Renal cortex interstitium (tissue), 11 donors: ENCODE measurements at regions not wholly inside any gene's neighbourhood (a gene's known extent, or its start where the extent isn't known, plus 50 kb on each side); places are given as distances from the start of the nearest gene placed in this dataset.

Source experiments
- DNase-seq, 11 donors: peaks; one replicate each; pipeline ENCODE4 v3.0.0-alpha.2; 2013; ENCODE audit warnings: low read depth in 9 of 11, low spot score in 4 of 11; ENCODE audit errors: extremely low read depth in 1 of 11

DNA sequence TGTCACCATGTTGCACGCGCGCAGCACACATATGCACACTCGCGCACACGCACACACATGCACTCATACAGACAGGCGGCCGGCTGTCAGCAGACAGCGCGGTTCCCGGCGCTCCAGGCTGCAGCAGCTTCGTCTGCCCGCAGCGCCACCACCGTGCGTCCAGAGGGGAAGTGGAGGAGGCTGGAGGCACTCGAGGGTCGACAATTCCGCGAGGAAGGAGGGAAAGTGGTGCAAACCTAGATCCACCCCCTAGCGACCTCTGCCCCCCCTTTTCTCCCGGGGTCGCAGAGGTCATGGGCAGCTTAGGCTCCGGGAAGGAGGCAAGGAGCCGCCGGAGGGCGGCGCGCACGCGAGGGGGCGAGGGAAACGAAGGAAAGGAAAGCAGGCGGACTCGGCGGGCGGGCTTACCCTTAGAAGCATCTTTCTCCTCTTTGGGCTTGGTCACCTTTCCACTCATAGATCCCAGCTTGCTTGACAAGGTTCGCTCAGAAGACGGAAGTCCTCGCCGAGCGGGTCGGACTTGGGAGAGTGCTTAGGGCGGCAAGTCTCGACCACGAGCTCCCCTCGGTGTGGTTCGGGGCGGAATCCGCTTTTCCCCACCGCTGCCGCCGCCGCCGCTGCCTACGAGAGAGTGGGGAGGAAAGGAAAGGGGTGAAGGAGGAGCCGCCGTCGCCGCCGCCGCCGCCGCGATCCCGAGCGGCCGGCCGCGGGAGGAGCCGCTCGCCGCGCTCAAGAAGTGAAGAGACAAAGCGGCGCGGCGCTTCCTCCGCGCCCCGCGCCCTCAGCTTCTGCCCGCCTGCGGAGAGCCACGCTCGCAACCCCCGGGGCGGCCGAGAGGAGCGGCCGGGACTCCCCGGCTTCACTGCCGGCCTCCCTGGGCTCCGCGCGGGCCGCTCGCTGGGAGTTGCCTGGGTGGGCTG, 326.6 kb upstream of the F9 start:
- DNase-seq: peak in 1 of 11 donors; percentile 11

DNA sequence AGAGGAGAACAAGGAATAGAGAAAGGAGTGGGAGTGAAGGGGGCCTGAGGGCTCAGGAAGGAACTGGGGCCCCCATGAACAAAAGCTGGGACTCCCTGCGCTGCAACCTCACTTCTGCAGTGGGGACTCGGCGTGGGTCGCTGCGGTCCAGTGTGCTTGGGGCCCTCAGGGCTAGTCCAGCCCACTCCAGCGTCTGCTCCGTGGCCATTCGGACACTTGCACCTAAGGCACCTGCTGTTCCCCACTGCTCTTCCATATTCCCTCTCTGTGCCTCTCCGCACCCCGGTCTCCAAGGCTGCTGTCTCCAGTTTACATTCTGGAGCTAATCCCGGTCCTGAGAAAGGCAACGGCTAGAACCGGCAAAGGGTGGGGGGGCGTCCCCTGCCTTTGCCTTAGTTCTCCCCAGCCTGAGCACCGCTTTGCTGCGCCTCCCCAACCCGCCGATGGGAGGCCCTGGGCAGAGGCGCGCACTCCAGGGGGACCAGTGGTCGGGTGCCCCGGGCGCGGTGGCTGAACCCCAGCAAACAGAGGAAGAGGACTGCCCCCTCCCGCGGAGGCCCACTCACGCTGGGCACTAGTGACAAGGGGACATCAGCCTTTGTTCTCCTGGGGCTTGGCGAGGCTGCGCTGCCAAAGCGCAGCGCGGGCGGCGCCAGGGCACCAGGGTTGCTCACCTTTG, 327.7 kb upstream of the F9 start:
- no peak for DNase-seq

DNA sequence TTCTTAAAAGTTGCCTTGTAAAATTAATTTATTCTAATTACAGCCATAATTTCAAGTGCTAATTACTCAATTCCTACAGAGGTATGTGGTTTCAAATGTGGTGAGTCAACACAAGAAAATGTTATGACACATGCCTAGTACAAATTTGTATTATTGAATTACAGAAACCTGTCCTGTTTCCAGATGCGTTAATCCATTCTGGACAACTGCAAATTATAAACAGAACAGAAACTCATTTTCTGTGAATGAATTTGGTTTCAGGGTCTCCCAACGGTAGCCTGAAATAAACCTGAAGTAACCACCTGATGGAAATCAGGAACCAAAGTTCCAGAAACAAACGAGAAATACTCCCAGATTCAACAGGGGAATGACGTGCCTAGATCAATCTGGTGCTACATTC, 328.6 kb upstream of the F9 start:
- DNase-seq: no peak

DNA sequence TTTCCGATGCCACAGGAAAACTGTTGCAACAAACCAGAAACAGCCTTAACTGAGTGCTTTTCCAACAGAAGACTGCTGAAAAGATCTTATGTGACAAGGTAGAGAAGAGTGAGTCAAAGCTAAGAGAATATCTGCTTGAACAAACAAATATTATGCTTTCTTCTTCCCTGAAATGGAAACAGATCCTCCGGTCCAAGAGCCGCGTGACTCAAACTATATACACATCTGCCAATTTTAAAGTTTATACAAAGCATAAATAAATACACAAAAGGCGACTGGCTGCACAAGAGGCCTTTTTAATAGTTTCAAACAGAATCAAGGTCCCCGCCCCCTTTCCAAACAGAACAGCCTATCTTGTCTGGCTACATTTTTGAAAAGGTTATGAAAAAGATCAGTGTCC, 329.7 kb upstream of the F9 start:
- DNase-seq: no peak

DNA sequence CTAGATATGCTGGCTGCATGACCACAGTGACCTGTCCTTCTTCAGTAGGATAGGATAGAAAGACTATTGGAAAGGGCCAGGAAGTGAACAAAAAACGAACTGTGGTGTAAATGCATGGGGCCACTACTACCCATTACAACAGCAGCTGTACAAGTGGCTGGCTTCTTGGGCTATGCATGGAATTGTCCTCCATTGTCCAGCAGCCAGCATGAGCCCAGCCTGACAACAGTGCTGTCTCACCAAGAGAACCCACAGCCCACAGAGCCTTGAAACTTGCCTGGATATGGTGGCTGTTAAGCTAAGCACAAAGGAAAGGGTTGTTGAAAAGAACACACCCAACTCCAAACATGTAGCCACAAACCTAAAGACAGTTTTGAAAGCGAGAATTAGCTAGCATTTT, 330.2 kb upstream of the F9 start:
- no peak for DNase-seq

DNA sequence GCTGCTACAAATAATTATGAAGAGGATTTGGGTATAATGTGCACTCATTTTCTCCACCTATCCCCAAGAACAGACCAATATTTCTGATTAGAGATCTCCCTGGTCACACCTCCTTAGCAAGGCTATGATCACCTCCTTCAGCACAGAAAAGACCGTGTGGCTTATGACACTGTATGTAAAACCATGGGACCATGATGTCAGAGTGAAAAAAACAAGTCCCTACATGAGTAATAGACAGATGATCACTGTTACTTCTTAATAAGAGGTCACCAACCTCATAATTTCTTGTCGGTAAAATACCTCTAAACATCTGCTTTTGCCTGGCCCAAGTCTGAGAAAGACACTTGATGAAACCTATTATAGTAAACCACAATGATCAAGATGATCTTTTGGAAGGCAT, 330.6 kb upstream of the F9 start:
- no peak for DNase-seq

DNA sequence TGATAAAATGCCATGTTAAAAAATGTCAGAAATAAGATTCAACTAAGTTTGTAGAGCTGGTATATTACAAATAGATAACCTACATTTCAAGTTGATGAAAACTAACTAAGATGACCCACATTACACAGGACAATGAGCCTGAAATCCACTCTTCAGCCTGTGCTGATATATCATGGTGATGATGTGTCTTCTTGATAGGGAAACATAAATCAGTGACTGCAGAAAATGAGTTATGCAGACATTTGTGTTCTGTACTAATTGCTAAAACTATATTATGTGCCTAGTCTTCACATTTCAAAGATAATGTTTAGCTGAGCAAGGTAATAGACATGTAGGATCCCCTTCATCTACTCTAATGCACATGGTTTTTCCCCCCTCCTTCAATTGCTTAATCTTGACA, 331.6 kb upstream of the F9 start:
- DNase-seq: no peak

DNA sequence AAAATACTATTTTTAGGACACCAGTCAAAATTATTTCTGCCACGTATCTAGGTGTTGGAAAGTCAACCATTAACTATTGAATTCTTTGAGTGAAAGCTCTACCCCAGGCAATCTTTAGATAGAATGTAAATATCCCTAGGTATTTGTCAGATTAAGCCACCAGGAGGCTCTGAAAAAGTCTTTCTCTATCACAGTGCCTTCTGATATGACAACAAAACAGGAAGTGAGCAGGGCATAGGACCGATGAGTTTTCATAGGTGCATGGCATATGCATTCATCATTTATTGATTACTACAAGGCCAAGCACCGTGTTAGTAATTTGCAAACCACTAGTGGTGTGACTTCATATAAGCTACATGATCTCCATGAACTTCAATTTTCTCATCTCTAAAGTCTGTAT, 333.6 kb upstream of the F9 start:
- DNase-seq: no peak

DNA sequence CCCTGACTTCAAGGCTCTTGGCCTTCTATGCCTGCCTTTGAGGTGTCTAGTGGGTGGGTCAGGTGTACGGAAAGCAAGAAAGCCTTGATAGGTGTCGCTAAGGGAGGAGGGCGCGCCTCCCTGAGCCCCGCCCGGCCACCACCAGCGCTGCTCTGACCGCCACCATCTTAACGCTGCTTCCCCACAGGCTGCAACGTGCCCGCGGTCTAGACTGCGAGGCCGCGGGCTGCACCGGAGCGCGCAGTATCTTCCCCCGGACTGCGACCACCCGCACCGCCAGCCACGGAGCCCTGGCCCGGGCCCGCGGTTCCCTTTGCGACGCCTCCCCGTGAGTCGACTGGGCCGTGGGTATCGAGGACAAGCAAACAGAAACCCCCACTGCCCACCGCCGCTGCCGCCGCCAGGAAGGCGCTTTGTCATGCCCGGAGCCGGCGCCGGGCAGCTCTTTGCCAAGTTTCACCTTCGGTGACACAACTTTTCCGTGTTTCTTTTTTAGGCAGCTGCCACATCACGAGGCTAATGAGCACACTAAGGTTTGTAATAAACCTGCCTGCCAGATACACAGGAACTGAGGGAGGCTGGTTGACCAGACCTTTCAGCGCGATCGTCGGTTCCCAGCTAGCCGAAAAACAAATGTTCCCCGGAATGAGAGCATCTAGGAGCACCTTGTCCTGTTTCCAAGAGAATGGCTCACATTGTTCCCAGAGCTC, 335.8 kb upstream of the F9 start:
- peak in 2 of 11 donors; percentile 5 to 8 for DNase-seq

DNA sequence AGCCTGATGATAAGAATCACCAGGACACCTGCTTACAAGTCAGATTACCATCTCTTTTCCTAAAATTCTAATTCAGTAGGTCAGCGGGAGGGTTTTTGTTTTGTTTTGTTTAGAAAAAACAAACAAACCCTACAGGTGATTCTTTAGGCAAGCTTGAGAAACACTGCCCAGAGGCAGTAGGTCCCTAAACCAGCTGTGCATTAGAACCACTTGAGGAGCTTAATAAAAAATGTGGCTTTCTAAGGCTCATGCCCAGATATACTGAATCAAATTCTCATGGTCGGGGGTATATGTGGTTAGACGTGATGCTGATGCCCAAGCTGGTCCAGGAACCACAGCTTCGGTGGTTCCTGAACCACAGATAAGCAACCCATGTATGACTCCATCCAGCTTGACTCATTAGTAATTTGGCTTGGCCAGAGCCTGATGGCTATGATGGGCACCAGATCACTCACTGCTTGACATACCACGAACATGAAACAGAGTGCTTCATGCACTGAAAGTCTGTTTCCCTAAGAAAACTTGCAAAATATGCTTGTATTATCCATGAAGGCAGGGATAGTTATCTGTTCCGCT, 338.1 kb upstream of the F9 start:
- no peak for DNase-seq

DNA sequence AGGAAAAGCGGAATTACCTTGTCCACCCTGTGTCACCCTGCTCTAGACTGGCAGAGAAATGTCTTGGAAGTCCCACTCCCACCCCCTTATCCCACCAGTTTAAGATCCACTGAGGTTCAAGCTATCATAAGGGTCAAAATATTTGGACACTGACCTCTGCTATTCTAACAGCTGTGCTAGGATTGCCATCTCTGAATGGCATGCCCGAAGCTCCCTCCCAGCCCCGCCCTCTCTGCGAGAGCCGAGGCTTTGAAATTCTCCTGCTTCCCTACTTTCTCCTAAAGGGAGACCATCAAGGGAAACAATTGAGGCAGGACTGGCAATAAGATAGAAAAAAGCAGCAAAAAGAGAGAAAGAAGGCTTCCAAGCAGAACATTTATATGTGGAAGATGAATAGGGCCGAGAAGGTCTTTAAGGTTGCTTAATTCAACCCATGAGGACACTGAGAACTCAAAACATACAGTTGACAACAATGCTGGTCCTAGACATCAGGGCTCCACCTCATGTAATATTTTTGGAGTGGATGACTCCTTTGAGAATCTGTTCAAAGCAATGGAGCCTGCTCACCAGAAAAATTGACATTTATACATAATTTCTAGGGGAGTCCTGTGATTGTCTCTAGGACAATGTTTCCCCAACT, 338.7 kb upstream of the F9 start:
- DNase-seq: no peak

DNA sequence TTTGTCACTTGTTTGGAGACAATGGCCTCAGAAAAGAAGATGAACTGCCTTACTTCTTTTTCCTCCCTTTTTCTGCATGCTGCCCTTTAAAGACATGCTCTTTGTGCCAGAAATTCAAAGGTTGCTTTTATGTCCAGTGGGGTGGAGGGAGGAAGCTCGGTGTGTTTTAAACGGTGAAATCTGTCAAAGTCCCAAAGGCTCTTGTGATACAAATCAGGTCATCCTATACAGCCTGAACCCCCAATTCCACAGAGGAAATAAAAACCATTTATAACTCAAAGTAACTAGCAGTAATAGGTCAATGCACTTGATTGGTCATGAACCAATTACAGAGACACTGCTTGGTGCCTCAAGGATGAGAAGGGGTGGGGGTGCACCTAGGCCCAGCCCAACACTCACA, 339.3 kb upstream of the F9 start:
- DNase-seq: no peak

DNA sequence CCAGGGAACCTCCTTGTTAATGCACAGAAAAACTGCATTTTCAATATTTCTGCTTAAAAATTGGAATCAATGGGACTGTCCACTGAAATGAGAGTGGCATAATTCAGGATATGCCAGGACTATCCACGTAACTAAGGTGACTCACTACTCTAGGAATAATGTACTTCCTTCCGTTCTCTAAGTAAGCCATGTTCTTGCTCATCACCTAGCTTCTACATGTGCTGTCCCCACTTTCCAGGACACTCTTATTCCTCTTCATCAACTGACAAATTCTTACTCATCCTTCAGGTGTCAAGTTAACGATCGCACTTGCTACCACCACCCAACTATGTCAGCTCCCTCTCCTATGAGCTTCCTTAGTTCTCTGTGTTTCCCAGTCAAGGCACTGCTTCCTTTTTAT, 342.8 kb upstream of the F9 start:
- DNase-seq: no peak

DNA sequence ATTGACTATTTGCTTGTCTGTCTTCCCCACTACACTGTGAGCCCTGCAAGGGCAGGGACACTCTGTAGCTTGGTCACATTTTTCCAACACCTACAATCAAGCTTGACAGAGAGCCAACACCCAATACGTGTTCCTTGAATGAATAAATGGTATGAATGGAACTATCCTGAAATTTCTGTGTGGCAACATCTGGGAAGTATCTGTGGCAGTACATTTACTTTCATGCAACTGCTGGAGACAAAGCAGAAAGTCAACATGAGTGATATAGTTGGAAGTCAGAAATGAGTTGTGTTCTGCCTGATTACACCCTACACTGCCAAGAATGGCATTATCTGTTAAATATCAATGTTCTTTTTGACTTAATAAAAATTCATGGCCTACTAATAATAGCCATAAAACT, 343.5 kb upstream of the F9 start:
- DNase-seq: no peak

DNA sequence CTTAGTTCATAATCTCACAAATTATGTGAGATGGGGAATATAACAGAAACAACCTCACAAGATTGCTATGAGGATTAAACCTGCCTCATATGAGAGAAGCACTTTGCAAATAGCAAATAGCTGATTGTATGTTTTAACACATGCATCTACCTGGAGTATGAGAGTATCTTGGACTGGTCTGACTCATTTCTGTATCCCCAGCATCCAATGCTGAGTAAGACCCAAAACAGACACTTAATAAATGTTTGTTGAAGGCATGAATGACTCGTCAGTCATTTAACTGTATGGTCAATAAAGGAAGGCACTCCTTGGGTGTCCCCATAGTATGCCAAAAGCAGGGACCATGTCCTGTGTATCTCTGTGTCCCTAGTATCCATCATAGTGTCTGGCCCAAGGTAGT, 350.9 kb upstream of the F9 start:
- DNase-seq: no peak

DNA sequence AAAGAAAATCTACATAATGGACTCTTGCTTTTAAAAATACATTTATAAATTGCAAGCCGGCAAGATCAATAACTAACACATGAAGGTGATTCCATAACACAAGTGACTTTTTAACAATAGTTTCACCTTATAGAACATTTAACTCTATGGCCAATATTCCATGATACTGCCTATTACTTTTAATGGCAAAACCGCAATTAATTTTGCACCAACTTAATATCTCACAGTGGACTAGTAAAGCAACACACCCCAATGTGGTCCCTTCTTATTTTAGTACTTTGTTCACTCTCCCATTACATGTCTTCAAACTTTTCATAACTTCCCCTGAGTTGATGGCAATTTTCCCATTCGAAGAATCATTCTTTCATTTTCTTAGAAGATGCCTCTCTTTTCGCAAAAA, 351.6 kb upstream of the F9 start:
- no peak for DNase-seq

DNA sequence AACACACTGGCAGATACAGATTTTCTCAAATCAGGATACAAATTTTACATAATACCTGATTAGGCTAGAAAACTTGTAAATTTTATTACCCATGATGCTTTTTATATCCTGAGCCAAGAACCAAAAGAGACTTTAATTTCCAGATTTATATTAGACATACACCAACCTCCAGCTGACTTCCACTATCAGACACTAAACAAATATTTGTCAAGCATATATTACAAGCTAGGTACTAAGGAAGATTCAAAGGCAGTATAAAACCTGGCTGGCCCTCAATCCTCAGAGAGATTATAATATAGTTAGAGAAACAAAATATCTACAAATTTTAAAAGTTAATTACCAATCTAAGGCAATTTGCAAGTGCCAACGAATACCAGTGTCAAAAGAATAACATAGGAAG, 357.8 kb upstream of the F9 start:
- DNase-seq: no peak

DNA sequence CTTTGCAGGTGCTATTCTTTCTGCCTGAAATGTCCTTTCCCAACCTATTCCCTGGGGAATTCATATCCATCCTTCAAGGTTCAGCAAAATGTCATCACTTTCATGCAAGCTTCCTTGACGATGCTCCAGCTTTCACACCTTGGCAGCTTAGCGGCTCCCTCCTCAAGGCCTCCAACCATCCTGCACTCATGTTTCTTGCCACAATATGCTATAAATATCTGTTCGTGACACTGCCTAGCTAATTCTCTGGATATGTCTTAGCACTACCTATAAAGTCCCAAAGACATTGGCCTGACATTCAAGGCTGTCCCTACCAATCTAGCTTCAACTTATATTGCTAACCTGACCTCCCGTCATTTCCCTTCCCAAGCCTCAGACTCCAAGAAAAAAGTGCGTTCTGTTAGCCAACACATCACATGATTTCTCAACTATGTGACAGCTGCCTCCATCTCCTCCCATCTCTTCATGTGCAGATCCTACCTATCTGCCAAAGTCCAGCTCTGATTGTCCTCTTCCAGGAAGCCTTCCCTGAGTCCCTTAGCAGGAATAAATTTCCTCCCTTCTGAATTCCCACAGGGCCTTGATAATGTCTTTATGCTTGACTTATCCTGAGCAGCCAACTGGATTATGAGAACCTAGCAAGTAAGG, 359.9 kb upstream of the F9 start:
- DNase-seq: no peak

DNA sequence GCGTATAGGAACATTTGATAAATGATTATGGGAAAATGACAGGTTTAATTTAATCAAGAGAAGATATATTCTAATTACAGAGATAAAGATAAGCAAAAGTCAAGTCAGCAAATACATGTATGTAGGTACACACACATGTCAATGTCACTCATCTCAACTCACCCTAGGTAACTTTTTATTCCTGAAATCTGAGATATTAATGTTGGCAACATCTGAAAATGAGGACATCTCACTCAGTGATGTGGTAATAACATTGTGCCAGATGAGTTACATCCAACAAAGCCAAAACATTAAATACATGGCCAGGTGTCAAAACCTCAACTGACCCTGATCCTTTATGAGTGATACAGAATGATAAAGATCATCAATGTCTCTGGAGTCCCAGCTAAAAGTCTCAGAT, 363.3 kb upstream of the F9 start:
- DNase-seq: no peak
